HG02588 (cell line): ENCODE measurements at regions not wholly inside any gene's neighbourhood (a gene's known extent, or its start where the extent isn't known, plus 50 kb on each side); places are given as distances from the start of the nearest gene placed in this dataset.

ENCODE experiments used
- ATAC-seq: cut with Tn5 transposase; IDR thresholded peaks from one replicate; pipeline ENCODE4 v1.9.1; 2021; ENCODE audit warnings: mild to moderate bottlenecking, moderate library complexity; ENCODE audit not compliant: unreplicated experiment

DNA sequence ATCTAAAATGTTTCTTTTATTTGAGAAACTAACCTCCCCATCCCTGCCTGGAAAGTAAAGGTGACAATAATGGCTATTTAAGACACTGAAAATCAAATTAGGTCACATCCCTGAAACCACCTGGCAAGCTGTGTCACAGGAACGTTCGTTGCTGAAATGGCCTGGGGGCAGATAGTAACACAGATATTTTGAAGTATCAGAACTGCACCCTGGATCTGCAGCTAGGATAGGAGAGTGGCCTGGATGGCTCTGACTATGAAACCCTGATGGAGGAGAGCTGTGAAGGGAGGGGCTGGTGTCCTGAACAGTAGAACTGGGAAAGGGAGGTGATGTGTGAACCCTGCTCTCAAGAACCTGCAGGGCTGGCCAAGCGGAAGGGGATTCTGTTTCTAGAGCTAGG, 648.3 kb upstream of the CFAP20DC start:
- ATAC-seq: no peak

GRCh38 chr3:59696783-59697182, 647.0 kb upstream of the CFAP20DC start:
- ATAC-seq: no peak

GRCh38 chr3:59695860-59696259, 646.0 kb upstream of the CFAP20DC start:
- ATAC-seq: no peak

DNA sequence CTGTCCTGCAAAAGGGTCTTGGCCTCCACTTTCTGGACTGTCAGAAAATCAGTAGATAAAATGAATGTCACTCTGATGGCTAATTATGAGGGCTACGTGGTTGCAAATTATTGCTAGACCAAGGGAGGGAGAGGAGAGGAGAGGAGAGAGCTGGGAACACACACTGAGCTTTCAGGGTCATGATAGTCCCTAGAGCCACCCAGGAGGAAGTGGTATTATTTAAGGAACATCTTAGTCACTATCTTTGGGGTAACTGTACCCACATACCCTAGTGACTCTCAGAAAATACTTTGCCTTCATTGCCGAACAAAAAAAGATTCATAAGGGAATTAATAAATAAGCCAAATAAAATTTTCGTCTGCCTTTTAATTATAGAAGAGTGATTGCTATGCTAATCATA, 642.3 kb upstream of the CFAP20DC start:
- ATAC-seq: no peak

DNA sequence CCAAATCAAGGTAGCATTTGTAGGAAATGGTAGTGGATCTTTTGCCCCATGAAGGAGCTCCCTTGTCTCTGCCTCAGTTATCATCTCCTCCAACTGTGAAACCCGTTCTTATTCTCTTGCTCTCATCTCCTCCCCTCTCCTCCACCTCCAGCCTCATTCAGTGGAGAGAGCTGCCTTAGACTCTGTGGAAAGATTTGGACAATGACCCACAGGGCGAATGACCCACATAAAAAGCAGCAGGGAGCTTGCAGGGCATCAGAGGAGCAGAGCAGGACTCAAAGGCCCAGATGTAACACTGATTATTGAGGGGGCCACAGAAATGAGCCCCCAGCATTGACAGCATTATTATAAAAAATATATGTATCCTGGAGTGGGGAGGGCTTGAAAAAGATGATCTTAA, 641.1 kb upstream of the CFAP20DC start:
- ATAC-seq: no peak

GRCh38 chr3:59688636-59689035, 638.8 kb upstream of the CFAP20DC start:
- no peak for ATAC-seq

- no peak for ATAC-seq
These were observed 635.6 kb upstream of the CFAP20DC start for GRCh38 chr3:59685432-59685831.

DNA sequence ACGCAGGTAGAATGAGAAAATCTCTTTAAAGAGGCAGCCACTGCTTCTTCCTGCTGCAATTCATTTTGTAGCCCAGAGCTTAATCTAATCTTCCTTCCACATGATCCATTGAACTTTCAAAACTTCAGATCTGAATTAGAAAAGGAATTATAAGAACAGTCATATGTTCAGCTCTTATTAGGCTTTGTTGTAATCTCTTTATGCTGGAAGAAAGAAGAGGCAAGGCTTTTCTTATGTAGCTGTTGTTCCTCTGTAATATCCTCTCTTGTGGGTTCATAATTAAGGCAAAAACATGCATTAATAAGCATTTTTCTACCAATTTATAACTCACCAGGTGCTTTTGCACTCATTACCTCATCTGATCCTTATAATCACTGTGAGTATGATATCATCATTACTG, 634.9 kb upstream of the CFAP20DC start:
- ATAC-seq: no peak

- ATAC-seq: no peak
These were observed 631.1 kb upstream of the CFAP20DC start for GRCh38 chr3:59680919-59681318.

GRCh38 chr3:59677747-59678702, 628.2 kb upstream of the CFAP20DC start:
- no peak for ATAC-seq

GRCh38 chr3:59675495-59675894, 625.7 kb upstream of the CFAP20DC start:
- ATAC-seq: no peak

- ATAC-seq: no peak
These were observed 613.4 kb upstream of the CFAP20DC start for GRCh38 chr3:59663076-59663850.

DNA sequence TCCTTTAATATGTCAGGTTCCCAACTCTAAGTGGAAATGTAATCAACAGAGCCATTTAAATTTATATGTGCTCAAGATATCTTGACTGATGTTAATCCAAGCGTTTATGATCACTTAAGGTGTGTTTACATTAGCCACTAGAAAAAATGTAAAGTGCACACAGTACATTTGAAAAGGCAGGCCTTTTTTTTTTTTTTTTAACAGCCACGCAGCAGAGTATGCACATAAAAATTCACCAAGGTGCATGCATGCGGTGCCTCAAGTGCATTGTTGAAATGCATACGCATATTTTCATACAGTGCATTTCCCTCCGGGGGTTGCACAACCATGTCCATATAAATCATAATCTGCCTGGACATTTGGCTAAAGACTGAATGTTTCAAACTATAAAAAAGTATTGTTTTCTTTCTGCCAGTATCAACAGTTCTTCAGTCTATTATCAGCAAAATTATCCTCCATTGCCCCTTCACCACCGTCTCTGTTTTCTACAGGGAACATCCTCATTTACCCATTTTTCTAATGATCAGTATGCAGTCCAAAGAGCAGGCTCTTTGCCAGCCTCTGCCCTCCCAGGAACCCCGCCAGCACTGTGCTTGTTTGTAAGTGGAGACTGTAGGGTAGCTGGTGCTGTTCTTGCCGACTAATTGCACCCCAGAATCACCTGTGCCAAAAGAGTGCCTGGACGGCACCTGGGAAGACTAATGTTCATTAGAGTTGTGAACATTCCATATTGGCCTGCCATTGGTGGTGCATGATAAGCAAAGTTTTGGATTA, 611.2 kb upstream of the CFAP20DC start:
- no peak for ATAC-seq

DNA sequence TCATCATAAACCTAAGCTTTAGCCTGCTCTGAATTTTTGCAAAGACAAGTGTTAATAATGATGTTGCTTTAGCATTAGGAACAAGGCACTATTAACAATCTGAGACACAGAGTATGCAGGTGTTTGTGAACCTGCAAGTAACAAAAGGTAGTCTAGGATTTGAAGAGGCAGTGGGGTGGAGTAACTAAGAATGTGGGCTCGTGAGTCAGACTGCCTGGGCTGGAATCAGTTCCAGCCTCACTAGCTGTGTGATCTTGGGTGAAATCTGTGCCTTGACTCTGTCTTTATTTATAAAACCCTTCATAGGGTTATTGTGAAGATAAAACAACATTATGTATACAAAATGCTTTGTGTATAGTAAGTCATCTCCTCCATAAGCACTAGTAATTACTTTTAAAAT, 610.6 kb upstream of the CFAP20DC start:
- ATAC-seq: no peak

GRCh38 chr3:59659755-59660154, 609.9 kb upstream of the CFAP20DC start:
- ATAC-seq: no peak

DNA sequence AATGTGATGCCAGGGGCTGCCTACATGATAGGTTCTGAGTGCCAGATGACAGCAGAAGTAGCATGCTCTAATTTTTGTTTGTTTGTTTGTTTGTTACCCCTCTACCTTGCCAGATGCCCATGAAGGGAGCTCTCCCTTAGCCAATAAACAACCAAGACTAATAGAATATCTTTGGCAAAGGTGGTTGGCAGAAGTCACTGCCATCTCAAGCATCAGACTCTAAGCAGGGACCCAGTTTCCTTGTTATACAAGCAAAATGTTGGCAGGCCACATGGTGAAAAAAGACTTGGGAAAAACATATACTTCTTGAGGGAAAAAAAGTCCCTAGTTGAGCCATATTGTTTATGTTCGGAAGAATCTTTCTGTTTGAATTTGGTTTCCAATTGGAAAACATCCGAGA, 609.0 kb upstream of the CFAP20DC start:
- ATAC-seq: no peak

- ATAC-seq: no peak
These were observed 608.4 kb upstream of the CFAP20DC start for GRCh38 chr3:59658274-59658673.

DNA sequence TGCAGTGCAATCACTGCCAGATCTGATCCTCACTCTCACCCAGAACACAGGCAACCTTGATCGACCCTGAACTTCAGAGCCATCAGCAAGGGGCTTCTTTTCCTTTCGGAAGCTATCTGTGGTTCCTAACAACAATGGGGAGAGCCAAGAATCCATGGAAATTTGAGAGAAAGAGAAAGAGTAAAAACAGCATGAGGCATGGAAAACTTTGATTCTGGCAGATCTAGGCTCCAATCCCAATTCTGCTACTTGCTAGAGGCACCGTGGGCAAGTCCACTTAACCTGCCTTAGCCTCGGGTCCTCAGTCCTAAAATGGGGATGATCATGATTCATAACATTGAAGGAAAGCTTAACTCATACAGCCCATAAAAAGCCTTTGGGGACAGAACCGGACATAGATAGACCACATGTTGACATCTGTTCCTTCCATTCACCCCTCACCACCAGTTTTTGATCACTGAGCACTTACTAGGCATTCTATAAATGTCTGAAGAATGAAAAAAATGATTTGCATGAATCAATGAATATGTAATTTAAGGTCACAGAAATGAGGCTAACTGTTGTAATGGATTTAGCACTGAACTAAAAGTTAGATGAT, 605.7 kb upstream of the CFAP20DC start:
- ATAC-seq: no peak

DNA sequence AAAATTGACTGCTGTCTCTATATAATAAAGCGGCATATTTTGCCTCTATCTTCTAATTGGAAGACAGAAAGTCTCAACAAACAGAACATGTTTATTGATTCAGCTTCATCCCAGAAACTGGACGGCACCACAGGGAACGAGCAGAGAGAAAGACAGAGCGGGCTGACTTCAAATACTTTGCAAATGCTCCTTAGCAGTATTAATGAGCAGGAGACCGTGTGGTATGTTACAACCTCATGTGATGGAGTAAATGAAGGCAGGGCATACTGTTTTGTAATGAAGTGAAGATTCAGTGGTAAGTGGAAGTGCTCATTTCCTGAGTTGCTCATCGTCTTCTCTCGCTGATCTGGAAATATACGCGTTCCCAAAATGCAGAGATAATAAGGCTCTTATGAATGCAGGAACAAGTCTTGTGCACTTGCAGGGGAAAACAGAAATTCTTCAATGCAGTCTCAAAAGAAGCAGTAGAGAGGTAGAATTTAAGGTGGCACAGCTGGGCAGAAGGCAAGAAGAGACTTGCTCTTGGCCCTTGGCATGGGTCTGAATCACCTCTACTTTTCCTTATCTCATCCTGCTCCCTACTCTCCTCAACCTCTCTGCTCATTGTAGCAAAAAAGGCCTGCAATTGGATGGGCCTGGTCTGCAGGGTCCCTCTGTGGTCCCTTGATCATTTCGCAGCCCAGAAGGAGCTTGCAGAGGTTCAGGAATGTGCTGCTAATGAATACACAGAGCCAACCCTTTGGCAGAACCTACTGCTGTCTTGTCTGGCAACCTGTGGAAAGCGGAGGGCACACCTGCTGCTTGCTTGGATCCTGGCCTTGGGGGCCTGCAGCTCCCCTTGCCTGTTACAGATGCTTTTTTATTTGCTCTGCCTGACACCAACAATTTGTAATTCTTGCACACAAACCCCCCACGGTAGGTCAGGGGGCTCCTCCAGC, 604.9 kb upstream of the CFAP20DC start:
- no peak for ATAC-seq

- no peak for ATAC-seq
These were observed 604.3 kb upstream of the CFAP20DC start for GRCh38 chr3:59654123-59654479.
